HG02571 (cell line): ENCODE measurements at regions not wholly inside any gene's neighbourhood (a gene's known extent, or its start where the extent isn't known, plus 50 kb on each side); places are given as distances from the start of the nearest gene placed in this dataset.

Experiments used
- ATAC-seq: cut with Tn5 transposase; IDR thresholded peaks from one replicate; pipeline ENCODE4 v1.9.1; 2021; ENCODE audit warnings: mild to moderate bottlenecking, moderate library complexity; ENCODE audit not compliant: unreplicated experiment

DNA sequence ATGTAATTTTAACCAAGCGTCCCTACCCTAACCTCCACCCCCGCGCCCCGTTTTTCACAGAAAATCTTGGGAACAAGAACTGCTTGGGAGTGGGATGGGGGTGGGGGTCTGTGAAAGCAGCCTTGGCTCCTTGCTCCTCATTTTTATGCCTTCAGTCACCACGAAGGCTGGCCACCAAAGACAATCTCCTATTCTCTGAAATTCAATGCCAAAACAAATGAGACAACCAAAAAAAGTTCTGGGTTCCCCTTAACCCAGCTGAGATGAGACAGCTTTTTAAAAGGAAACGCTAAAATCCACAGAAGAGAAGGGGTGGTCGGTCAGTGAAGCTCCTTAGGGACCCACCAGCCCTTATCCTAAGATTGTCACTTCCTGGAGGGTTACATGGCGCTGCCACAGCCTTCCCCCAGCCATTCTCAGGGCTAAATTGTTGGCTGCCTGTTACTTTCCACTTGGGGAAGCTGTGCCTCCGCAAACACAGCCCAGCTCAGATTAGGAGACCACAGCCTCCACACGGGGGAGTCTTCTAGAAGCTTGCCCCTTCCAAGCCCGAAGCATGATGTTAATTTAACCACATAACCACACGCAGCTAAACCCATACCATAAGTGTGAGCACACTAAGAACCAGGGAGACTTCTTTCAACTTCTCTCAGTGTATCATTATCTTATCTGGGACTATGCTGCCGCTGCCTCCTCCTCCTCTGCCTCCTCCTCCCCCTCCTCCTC lies 136.3 kb downstream of the FOXD1 start:
- ATAC-seq: no peak

DNA sequence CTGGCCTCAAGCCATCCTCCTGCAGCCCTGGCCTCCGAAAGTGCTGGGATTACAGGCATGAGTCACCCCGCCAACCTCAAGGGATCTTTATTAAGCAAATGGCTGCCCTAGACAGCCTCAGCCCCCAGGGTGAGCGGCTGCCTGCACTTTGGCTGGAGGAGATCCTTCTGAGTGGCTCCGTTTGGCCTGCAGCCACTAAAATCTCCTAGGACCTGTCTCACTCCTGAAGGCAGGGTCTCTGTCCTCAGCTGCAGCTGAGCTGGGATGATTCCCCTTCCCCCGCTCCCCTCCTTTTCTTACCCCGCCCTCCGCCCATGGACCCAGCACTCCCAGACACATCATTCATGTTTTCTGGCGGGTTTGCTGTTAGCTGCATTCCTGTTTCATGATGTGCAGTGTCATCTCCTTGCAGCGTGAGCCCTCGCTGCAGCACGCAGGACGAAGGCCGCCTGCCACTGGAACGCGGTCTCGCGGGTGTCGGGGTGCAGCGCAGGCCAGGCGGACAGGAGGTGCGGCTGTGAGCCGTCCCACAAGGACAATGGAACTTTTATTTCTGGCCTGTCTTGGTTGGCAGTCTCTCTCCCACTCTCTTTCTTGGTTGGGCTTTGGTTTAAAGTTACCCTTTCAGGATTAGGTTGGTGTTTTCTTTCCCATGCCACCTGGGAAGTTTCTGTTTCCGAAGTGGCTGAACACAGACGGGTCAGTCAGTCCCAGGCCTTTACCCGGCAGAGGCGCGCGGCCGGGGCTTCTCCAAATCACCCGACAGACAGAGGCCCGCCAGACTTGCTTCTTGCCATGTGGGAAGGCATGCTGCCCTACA lies 137.1 kb downstream of the FOXD1 start:
- no peak for ATAC-seq

DNA sequence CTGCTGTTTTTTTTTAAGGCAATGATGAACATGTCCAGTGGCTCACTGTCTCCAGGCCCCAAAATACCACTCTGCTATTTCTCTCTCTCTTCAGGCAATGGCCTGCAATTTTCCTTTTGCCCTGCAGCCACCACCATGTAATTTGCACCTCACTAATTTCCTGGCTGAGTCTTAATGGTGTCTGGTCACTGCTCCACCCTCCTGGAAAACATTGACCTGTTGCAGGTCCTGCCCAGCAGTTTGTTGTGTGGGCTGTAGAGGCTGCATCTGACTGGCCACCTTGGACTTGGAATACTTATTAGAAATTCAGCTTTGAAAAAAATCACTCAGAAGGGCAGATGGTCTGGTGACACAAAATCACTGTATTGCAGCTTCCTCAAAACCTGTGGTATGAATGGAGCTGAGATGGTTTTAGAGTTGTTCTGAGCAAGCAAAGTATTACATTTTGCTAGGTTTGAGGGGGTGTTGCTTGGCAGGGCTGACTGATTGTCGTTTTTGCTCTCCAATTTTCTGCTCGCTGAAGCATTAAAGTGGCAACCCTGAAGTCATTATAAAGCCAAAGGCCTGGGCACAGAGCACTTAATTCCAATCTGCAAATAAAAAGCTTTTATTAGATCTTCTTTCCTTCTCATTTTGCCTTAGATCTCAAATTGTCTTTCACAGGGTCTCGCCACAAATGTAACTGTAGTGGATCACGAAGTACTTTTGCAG lies 134.8 kb downstream of the TMEM174 start:
- ATAC-seq: no peak

DNA sequence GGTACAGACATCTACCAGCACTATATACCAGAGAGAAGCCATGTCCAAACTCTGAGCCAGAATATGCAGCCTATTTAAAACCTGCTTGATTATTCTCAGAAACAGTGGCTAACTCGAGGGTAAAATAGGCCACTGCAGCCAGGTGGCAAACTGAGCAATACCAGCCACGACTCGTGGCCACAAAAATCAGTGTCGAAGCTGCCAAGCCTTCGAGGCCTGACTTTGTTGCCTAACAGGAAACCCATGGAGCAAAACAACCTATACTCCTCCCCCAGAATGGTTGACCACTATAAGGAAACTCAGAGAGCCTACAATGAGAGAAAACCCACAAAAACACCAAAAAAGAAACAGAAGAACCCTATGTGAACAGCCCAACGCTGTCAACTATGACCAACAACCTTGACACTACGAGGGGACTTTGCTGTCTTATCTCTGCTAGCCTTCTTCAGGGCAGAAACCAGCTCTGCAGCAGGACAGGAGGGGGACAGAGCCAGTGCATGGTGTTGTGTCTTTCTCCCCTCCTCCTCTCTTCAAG lies 133.8 kb downstream of the TMEM174 start:
- ATAC-seq: no peak

DNA sequence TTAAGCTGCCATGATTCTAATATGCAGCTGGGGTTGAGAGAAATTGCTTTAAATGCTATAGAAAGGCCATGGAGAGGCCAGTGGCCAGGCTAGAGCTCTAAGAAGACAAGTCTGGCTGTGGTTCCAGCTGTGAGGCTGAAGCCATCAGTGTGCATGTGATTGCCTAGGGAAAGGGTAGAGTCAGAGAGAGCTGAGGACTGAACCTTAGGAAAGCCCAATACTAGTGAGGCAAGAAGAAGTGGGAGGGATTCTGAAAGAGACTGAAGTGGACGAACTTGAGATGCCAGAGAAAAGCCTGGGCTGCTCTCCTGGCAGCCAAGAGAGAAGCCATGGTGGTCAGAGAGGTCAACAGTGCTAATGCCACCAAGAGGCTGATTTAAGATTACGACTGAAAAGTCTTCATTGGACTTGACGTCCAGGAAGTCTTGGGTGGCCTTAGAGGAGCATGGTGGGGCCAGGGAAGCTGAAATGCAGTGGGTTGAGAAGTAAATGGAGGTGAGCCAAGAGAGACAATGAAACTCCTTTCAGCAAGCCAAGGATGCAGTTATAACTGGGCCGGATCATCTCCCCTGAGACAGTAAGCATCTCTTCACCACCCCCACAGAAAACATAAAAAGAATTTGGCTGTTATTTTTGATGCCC lies 133.2 kb downstream of the TMEM174 start:
- ATAC-seq: no peak

DNA sequence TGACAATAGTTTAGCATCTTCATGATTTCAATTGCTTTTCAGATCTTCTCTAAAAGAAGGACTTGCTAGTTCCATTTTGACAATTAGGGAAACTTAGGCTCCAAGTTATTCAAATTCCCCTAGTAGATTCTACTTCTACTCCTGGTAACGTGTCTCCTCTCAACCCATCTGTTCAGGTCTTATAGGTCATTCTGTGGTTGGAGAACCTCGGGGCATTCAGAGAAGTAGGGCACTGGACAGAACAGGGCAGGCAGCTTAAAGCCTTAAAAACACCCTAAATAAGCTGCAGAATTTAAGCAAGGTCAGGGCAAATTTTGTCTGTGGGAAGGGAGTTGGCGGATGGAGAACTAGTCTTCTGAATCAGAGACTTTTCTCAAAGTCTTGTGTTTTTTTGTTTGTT lies 132.4 kb downstream of the TMEM174 start:
- no peak for ATAC-seq

DNA sequence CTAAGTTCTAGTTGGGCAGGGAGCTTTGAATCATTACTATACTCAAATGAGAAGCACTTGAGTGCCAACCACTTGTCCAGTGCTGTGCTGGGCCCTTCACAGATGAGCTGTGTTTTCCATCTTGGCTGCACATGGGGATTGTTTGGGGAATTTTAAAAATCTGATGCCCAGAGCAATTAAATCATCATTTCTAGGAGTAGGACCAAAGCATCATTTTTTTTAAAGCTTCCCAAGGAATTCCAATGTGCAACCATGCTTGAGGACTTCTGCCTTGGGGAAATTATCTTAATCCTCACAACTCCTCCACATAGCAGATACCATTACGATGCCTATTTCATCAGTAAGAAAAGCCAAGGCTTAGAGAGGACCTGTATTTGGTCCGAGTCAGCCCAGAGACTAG lies 131.4 kb downstream of the TMEM174 start:
- ATAC-seq: no peak

DNA sequence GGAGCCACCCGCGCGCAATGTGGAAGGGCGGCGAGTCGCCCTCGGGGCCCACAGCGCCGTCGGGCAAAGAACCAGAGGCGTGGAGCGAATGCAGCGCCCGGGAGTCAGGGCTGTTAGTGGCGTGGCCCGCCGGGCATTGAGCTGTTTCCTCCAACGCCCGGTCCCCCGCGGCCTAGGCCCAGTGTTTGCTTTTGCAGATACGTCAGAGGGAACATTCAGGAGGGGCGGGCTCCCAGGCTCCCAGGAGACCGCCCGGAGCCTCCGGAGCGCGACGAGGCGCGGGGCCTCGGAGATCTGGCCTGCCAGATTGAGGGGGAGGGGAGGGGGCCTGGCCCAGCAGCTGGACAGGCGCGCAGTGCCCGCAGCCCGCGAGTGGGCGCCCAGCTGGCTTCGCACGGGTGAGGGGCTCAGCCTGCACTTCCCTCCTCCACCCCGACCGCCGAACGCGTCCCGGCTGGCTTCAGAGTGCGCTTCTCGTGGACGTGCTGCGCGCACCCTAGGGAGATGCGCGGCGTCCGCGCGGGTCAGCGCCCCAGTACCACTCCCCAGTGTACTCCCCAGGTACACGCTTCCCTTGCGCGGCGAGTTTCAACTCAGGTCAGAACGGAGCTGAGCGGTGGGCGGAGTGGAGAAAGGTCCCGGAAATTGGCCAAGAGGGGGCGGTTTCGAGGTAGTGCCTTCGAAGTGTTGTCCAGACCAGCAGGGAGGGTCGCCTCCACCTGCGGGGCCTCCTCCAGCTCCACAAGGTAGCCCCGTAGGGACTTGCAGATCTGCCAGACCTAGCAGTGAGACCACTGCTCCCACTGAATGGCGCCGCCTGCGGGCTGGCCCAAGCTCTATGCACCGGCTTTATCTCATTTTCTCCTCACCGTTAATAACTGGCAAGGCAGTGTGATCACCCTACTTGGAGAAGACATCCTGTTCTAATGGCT lies 130.4 kb downstream of the TMEM174 start:
- no peak for ATAC-seq

DNA sequence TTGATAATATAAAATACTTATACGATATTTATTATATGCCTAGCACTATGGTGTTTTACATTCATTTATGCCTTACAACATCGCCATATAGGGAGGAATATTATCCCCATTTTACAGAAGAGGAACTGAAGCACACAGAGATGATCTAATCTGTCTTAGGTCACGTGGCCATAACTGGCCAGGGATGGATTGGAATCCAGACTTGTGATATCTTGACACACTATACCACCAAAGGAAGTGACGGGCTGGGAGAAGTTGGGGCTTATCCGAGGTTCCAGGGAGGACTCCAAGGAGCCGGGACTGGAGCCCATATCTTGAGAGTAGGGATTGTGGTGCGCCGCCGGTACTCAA lies 129.8 kb downstream of the TMEM174 start:
- ATAC-seq: no peak

DNA sequence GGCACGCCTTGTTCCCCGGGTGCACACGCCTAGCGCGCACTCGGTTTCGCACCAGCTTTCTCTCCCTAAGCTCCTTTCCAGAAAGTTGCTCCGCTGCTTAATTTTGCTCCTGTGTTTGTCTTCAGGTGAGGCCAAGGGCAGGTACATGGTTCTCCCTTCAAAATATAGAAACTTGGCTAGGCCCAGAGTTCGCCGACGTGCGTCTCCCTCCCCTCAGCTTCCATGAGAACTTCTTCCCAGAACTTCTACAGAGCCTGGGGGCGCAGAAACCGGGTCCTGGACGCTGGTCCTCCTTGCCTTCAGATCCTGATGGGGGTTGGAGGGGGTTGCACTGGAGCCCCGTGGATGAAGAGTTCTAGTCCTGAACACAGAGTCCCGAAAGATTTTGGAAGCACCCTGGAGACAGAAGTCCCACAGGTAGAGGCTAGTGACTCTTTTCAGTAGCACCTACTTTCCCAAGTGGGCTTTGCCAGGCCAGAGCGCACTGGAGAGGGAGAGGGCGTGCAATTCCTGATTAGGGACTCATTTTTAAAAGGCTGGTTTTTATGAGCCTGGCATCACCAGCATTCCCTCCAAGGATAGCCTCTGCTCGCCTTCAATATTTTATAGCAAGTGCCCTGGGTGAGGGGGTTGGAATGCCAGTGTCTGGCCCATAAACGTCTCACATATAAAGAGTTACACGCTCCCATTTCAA lies 128.4 kb downstream of the TMEM174 start:
- ATAC-seq: no peak

DNA sequence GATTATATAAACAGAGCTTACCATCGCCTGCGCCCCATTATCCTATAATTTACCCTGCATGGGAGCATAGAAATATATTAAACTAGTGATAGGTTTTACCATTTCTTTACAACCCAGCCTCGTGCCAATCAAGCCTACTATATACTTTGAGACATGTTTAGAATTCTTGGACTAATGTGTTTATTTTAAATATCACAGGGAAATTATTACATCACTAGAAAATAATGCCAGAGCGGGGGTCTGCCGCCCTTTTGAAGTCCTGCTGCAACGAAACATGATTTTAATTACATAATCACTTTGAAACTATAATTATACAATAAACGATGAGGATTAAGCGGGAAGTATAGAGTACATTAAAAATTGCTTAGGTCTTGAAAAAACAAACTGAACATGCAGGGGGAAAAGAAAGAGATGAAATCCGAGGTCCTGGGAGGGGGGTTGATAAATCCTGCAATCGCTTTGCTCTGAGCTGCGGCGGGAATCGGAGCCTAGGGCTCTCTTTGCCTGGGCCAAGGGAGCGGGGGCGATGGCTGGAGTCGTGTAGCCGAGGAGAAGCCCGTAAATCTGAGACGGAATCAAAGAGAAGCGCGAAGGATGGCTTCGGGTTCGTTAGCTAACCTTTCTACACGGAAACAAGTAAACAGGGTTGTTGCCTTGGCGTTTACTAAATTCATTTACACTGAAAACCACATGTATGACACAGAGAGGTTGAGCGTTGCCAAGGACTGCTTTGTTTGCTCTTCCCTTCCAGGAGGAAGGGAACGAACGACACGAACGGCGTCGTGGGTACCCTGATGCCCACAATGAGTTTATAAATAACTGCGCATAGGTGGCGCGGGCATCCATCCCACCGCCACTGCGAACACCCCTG lies 127.6 kb downstream of the TMEM174 start:
- ATAC-seq: no peak

DNA sequence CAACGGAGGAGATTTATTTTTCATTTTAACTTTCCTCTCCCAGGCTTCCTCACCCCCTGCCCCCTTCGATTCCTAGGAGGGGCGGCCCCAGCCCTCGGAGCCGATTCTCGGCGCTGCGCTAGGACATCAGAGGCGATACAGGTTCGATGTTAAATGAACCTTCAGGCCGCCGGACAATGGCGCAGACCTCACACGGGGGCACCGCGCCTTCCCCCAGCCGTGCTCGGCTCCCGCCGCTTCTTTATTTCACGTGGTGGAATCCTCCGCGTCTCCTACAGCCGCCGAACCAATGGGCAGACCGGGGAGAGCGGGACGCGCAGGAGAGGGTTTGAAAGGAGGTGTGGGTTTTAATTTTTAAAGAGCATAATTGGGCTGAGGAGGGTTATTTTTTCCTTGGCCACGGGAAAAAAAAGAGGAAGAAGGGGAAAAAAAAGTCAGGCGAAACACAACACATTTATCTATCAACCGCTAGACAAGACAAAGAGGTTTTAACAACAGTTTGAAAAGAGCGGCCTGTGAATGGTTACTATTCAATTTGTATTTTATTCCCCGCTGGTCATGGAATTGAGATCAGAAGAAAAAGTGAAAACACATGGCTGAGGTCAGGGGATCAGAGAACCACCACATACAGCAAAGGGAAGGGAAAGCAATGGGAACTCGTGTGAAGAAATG lies 126.8 kb downstream of the TMEM174 start:
- ATAC-seq: no peak

DNA sequence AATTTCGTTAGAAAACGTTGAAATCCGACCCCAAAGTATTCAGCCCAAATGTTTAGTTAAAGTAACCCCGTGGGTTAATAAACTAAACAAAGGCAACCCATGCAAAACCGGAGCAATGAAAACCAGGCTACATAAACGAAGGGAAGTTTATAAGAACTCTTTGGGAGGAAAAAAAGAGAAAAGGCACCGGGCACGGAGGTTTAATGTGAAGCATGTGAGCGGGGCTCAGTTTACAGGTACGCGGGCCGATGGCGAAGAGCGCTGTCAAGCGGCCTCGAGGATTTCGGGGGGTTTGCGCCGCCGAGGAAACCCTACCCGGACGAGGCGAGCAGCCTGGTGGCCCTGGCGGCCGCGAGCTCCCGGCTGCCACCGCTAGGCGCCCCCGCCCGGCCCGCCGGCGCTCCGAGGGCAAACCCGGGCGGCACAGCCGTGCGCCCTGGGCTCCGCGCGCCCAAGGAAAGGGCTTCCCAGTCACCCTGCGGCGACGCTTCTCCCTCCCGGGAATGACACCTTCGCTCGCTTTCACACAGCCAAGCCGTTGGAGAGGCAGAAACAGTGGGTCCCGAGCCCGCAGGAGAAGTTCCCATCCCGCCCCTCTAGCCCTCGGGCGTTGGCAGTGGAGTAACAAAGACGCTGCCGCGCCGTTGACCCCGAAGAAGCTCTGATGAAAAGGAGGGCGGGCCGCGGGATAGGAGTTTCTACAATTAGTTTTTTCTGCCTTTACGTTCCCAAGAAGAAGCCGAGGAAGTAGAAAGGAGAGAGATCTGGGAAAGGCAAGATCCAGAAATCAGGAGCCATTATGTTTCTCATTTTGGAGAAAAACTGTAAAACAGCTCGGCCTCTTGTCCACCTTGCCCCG lies 126.0 kb downstream of the TMEM174 start:
- ATAC-seq: no peak

DNA sequence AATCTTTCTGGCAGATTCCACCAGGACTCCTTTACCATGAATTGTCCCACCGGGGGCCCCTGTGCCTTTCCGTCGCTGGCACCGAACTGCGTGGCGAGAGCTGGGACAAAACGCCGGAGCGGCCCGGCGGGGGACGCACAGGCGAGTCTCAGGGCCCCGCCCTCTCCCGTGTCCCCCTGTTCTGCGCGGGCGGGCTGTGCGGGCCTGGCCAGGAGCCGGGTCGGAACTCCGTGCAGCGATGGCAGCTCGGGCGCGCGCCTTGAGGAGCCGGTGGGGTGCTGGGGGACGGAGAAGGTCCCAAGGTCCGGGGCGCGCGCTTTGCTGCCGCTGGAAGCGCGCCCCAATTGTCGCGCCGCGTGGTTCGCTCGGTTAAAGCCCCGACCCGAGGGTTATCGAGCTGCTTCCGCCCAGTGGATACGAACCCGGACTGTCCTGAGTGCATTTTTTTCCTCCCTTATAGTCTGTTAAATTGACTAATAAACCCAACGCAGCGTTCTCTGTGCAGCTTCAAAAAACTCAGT lies 125.3 kb downstream of the TMEM174 start:
- ATAC-seq: no peak

DNA sequence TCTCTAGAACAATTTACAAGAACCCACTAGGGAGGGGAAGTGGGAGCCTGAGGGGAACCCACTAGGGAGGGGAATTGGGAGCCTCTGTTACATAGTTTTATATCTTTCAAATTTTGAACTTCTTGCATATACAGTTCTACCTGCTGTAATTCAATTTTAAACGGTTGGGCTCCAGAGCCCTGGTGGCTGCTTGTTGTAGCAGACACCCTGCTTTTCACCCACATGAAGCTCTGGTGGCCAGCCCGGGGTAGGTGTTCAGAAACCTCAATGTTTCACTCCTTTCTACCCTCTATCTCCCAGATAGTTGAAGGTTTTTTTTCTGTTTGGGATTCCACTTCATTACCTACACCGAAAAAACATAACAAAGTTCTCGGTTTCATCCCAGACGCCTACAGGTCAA lies 124.4 kb downstream of the TMEM174 start:
- ATAC-seq: no peak

DNA sequence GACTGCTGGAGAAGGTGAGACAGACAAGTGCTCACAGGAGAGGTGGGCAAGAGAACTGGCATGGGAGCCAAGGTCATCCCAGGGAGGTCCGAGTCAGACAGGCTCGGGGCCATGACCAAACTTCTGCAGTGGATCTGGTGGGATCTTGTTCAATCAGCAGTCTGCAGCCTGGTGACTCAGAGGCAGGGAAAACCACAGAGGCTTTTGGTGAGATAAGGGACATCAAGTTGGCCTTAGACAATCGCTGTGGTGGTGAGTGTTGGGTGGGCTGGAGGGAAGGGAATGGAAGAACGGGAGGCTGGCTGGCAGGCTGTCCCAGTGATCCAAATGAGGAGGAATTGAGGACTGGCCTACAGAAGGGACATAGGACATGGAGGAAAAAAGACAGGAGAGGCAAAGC lies 123.8 kb downstream of the TMEM174 start:
- ATAC-seq: no peak

DNA sequence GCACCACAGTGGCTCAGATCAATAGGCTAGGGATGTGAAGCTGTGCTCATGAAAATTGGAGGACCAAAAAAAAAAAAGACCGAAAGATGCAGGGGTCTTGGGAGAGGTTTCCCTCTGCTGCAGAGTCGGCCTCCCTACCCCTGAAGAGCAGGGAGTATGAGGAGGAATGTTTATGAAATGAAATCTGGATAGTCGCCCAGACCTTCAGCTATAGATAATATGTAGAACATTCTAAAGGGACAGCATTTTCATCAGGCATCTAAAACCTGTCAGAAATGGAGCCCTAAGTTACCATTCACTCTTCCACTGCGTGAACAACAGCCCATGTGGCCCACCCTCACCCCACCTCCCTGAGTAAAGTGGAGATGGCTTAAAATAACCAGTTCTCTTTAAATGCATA lies 122.9 kb downstream of the TMEM174 start:
- ATAC-seq: no peak
